GM12892 (cell line): ENCODE measurements at regions not wholly inside any gene's neighbourhood (a gene's known extent, or its start where the extent isn't known, plus 50 kb on each side); places are given as distances from the start of the nearest gene placed in this dataset.

Experiments
- DNase-seq: peaks from one replicate; pipeline ENCODE4 v3.0.0; 2011; ENCODE audit not compliant: insufficient read length
- FAIRE-seq: peaks from 2 replicates; lab custom pipeline; 2011; peaks lifted over from hg19 to GRCh38; lab: Jason Lieb, UNC
- POLR2A ChIP-seq: IDR thresholded peaks from 2 replicates; pipeline ENCODE4 v1.6.1; 2011; ENCODE audit warnings: low read depth, low read length, control low read depth
- POLR2AphosphoS5 ChIP-seq: IDR thresholded peaks from 2 replicates; pipeline ENCODE4 v1.6.1; 2011; ENCODE audit warnings: low read depth, low read length, control low read depth
- TAF1 ChIP-seq: IDR thresholded peaks from 2 replicates; pipeline ENCODE4 v1.6.1; 2011; ENCODE audit warnings: low read depth, mild to moderate bottlenecking, control low read depth, low read length, borderline replicate concordance

GRCh38 chr14:62322216-62322615 lies 560.0 kb downstream of the SNAPC1 start:
- FAIRE-seq (no peak), DNase-seq (no peak)
- TF ChIP-seq POLR2A: no peak
- no peak for TF ChIP-seq POLR2AphosphoS5
- TF ChIP-seq TAF1: no peak

DNA sequence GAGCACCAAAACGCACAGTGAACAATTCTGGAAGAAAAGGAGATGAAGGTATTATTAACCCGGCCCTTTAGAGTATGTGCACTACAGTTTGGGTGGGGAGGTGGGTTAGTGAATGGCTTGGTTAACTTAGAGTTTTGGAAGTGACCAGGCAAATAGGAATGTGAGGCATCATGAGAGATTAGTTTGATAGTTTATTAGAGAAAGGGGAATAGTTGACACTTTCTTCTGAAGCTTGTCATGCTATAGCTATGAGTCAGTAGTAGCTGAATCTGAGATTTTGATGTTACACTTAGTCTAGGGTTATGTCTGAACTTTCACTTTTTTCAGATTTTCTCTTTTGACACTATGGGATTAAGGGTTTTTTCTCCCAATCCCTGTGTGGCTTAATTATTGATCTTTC lies 567.2 kb downstream of the SNAPC1 start:
- no peak for FAIRE-seq

DNA sequence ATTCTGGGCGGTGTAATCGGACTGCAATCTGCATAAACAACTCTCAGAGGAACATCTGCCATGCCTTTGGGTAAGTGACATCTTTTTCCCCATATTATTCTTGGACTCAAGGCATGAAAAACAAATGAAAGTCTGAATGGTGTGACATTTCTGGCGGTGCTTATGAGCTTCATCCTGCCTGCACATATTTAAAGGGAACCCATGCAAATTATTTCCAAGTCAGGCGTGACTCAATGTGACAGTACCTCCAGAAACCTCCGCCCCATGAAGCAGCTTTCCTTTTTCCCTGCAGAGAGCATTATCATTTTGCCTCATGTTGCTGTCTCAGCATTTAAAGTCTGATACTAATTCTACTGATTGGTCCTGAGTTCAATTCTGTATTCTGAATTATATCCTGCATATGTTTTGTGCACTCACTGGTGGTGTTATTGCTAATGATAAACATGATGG lies 585.4 kb downstream of the SNAPC1 start:
- TF ChIP-seq POLR2AphosphoS5: no peak
- no peak for TF ChIP-seq POLR2A
- no peak for TF ChIP-seq TAF1
- FAIRE-seq (no peak), DNase-seq (no peak)

More for the DNA sequence above, 567.2 kb downstream of the SNAPC1 start:
- TF ChIP-seq TAF1: no peak
- TF ChIP-seq POLR2A: no peak
- TF ChIP-seq POLR2AphosphoS5: no peak
- DNase-seq: no peak

GRCh38 chr14:62357362-62357761 lies 595.1 kb downstream of the SNAPC1 start:
- FAIRE-seq (no peak), DNase-seq (no peak)
- no peak for TF ChIP-seq POLR2AphosphoS5
- TF ChIP-seq TAF1: no peak
- TF ChIP-seq POLR2A: no peak

DNA sequence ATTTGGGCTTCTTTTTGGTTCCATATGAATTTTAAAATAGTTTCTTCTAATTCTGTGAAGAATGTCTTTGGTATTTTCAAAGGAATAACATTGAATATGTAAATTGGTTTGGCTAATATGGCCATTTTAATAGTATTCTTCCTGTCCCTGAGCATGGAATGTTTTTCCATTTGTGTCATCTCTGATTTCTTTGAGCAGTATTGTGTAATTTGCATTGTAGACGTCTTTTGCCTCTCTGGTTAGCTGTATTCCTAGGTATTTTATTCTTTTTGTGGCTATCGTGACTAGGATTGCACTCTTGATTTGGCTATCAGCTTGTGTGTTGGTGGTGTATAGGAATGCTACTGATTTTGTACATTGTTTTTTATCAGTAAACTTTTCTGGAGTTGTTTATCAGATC lies 601.9 kb downstream of the SNAPC1 start:
- no peak for DNase-seq
- no peak for TF ChIP-seq POLR2A
- TF ChIP-seq TAF1: no peak
- no peak for TF ChIP-seq POLR2AphosphoS5
- no peak for FAIRE-seq

- DNase-seq: no peak
- no peak for TF ChIP-seq POLR2AphosphoS5
- FAIRE-seq: no peak
These were observed 602.6 kb downstream of the SNAPC1 start for GRCh38 chr14:62364800-62365280.

DNA sequence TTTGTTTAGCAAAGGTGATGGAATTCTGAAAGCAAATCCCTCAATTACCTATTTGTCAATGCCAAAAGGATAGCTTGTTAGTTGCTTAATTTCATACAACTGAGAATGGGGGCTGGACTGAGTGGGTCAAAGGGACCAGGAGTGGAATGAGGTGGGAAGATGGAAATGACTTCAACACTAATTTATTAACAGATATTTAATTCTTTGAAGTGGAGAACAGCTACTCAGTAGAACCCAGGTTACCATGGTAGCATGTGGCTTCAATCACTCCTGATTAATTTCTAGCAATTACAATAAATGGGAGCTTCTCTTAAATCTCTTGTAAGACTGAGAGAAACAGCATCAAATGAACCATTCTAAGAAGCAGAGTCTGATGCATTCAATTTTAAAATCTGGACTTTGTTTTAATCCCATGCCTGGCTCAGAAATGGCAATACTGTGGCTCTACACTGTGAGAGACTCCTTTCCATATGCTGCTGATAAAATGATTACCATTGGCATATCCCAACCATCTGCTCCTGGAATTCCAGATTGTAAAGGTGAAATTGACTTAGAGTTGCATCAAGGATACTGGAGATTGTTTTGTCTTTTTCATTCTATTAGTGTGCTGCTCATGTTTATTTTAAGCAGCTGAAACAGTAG lies 607.8 kb downstream of the SNAPC1 start:
- FAIRE-seq: no peak
- no peak for DNase-seq
- TF ChIP-seq POLR2A (no peak), TAF1 (no peak), POLR2AphosphoS5 (no peak)

- DNase-seq (no peak), FAIRE-seq (no peak)
- TF ChIP-seq TAF1 (no peak), POLR2AphosphoS5 (no peak), POLR2A (no peak)
These were observed 611.7 kb downstream of the SNAPC1 start for GRCh38 chr14:62373944-62374343.

- DNase-seq (no peak), FAIRE-seq (no peak)
- TF ChIP-seq POLR2A (no peak), POLR2AphosphoS5 (no peak), TAF1 (no peak)
These were observed 615.8 kb downstream of the SNAPC1 start for GRCh38 chr14:62378057-62378456.

DNA sequence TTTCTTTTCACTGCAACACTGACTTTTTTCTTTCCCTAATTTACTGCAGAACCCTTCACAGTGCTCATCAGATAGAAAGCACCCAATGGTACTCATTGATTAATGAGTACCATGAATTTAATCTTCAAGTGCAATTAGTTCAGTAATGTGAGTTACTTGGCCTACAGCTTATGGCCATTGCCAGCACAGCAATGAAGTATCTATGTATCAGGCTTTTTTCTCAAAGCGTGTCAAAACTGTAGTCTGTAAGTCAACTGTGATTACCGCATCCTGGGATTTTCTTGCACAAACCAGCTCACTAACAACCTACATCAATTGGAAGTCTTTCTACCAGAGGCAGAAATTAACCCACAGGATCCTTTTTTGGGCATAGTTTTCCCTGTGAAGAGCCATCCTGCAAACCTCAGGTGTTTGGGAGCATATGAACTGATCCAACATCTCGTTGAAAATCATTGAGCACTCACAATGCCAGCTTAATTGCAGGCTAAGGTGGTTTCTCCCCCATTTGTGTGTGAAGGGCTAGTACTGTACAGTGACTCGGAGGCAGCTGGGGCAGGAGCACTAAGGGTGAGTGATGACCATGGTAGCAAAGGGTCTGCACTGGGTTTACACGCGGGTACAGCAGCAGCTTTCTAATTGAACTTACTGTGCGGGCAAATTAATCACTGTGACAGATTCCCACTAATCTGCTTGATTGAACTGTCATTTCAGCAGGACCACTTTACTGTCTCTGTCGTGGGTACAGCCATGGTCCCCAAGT lies 619.3 kb downstream of the SNAPC1 start:
- DNase-seq (no peak), FAIRE-seq (no peak)

DNA sequence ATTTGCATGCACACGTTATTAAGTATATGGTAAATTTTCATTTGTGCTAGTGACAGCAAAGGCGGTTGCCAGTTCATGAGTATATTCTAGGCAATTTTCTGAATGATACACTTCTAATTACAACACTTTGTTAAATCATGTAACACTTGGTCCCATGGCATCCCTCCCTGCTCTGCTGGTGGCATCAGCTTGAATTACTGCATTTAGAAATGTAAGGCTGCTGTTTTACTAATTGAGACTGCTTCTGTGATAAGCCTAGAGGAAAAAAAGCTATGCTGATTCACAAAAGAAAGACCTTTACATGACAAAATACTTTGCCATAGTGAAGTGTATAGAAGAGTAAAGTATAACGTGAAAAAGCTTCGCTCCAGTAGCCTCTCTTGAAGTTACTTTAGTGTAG lies 636.1 kb downstream of the KCNH5 start:
- TF ChIP-seq POLR2AphosphoS5 (no peak), POLR2A (no peak), TAF1 (no peak)
- no peak for FAIRE-seq
- no peak for DNase-seq

More for the DNA sequence above, 619.3 kb downstream of the SNAPC1 start:
- no peak for TF ChIP-seq POLR2AphosphoS5
- TF ChIP-seq TAF1: no peak
- no peak for TF ChIP-seq POLR2A

DNA sequence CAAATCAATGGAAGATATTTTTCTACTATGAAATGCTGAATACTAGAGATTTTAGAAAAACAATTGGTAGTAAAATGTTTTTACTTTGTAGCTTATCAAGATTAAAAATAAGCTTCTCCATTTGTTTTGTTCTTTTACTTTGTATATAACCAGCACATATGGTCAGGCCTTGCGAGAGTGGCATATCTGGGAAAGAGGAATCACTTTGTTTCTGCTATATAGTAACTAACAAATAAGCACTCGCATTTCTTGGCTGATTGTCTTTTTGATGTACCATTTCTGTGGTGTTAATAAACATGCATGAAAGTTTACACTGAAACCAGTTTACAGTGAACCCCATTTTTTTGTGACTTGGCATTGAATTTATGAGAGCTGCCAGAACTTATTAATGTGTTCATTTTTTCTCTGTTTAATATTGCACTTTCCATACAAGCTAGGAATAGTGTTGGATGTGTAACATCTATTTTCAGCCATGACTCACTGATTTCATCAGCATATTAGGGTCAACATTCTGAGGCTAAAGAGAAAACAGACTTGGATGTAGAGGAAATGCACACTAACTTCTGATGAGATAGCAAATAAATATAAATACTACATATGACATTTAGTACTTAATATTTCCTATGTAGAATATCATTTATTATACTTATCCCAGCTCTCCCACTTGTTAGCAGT lies 635.5 kb downstream of the KCNH5 start:
- DNase-seq (no peak), FAIRE-seq (no peak)
- TF ChIP-seq POLR2A: no peak
- TF ChIP-seq POLR2AphosphoS5: no peak
- TF ChIP-seq TAF1: no peak
